GM18858 (cell line): ENCODE measurements at regions not wholly inside any gene's neighbourhood (a gene's known extent, or its start where the extent isn't known, plus 50 kb on each side); places are given as distances from the start of the nearest gene placed in this dataset.
"Not testable (repeated sequence)": the region's sequence is repeated elsewhere in the genome, so short reads cannot be mapped to it uniquely, and the experiment has no call there.

Source experiments
- ATAC-seq: cut with Tn5 transposase; IDR thresholded peaks from one replicate; pipeline ENCODE4 v1.9.1; 2021; ENCODE audit not compliant: unreplicated experiment

DNA sequence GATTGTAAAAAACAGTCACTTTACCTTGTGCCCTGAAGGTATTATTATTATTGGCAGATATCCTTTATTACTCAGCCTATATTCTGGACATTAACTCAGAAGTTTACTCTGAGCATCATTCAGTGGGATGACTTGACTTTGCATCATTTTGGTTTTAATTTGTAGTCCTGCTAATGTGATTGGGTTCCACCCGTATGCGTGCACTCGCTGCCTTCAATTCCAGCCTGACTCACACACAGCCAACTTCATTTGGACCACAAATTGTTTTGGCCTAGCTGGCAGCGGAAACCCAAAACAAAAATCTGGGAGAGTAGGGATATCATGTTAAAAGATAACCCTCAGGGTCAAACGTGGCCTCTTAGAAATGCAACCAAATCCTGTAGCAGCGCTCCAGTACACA, 704.4 kb upstream of the SLC35B3 start:
- no peak for ATAC-seq

DNA sequence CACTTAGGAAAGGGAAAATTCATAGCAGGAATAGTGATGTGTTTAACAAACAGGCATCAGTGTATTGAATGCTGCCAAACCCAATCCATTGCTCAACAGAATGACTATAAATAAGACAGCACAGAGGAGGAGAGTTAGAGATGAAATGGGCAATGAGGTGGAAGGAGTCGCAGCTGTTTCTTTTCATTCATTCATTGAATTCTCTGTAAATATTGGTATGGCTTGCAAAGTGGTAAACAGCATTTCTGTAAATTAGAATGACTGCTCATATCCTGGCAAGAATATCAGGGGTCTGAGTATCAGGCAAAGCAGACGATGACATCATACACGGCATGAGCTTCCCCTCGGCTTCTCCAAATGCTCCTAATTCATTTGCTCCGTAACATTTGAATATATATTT, 703.6 kb upstream of the SLC35B3 start:
- no peak for ATAC-seq

DNA sequence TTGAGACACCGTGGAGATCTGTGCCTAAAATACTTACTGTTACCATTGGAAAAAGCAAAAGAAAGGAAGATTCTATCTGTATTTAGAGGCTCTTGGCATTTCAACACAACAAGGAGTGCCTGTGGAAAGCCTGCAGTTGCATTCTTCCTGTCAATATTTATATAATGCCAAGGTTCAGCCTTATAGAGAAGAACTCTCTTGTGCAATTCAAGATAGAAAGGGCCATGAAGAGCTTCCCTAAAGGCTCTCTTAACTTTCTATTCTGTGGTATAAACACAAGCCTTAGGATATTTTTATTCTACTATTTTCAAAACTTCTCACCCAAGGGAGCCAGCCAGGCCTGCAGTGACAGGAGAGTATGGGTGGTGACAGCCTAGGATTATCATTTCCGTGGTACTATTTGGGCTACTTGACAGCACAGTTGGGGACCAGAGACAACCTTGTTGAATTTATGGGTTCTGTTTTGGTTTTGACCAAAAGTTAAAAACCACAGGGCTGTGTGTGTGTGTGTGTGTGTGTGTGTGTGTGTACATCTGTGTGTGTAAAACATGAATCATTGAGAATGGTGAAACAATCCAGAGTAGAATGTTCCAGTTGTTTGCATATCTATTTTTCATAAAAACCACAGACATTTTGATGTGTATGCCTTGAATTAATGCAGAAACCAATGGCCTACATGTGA, 700.9 kb upstream of the SLC35B3 start:
- ATAC-seq: no peak

DNA sequence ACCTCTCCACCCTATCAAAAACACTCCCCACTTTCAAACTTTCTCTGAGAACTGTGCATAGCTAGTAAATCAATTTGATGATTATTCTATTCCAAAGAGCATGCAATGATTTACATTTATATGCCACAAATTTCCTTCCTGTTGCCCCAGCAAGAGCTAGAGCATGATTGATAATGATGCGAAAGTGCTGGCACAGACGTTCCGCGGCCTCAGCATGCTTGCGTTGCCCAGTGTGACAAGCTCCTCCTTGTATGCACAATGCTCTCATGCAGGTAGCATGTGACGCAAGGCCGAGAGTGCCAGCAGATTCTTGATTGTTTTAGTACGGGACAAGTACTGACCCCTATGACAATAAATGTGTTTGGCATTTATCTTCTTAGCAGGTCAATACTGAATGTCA, 696.3 kb upstream of the SLC35B3 start:
- no peak for ATAC-seq

DNA sequence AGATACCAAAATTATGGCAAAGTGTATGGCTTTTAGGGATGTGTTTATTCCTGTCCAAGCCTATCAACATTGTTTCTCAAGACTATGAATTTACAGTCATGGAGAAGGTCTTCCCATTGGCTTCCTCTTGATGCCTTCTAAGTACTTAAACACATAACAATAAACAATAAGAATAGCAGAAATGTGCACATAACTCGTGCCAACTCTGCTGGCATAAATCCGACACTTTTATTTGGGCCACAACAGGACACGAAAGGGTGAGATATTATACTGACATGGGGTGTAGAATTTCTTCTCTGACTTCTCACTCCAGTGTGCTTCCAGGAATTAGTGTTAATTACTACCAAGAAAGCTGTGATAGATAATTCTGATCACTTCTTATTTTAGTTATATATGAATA, 695.9 kb upstream of the SLC35B3 start:
- ATAC-seq: no peak

DNA sequence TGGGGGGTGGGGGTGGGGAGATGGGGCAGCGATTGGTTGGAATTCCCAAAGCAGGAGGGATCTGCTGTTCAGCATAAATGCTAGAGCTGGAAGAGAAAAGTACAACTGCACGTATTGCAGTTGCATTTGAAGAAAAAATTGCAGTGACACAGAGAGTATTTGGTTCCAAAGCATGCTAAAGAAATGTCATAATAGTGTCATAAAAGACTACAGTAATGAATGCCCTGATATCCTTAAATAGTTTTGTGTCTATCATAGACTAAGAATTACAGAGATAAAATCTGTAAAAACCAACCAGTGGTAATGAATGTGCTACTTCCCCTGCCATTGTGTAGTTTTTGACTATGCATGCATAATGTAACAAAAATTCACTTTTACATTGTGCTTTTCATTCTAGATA, 693.6 kb upstream of the SLC35B3 start:
- no peak for ATAC-seq

DNA sequence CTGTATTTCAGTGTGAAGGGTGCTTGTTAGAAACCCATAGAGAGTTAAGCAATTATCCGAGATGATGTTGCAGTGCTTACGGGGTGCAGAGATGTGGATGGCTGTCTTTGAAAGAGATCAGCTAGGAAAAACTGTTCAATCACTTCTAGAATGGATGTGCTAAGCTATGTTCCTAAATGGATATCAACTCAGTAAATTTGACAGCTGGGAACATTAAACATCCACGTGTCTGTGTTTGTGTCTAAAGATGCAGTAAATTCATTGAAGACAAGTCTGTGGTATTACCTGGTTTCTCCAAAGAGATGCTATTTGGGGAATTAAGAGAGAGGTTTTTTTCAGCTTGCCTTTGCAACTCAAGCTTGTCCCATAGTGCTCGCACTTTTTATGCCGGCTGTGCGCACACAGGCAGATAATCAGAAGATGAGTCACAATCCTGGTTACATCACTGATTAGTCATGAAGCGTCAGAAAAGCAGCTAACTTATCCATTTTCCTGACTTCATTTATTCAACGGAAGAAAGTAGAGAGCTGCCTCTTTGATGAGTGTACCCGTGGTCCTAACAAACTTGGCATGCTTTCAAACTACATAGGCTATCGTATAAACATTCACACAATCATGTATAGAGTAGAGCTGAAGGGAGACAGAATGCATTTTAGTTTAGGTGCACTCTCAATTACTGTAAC, 691.7 kb upstream of the SLC35B3 start:
- no peak for ATAC-seq

DNA sequence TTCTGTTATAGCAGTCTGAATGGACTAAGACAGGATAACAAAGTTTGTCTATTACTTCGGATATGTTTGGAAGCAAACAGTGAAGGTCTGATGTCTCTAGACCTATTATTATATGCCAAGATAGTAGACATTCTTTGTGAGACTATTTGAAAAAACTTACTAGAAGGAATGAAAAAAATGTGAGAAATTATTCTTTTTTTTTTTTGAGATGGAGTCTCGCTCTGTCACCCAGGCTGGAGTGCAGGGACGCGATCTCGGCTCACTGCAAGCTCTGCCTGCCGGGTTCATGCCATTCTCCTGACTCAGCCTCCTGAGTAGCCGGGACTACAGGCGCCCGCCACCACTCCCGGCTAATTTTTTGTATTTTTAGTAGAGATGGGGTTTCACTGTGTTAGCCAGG, 690.7 kb upstream of the SLC35B3 start:
- not testable (repeated sequence) for ATAC-seq

DNA sequence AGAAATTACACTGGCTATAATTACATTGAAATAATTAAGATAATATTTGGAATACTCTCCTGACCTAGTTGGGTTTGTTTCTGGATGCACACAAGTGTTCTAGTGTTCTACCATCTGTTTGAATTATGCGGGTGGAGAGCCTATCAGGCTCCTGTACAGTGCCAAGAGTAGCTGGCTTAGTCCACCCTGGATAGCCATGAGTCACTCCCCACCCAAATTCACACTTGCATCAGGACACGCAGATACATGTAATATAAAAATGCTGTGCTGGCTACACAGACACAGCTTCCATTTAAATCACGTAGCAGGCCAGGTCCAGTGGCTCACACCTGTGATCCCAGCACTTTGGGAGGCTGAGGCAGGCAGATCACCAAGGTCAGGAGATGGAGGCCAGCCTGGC, 686.2 kb upstream of the SLC35B3 start:
- ATAC-seq: no peak

DNA sequence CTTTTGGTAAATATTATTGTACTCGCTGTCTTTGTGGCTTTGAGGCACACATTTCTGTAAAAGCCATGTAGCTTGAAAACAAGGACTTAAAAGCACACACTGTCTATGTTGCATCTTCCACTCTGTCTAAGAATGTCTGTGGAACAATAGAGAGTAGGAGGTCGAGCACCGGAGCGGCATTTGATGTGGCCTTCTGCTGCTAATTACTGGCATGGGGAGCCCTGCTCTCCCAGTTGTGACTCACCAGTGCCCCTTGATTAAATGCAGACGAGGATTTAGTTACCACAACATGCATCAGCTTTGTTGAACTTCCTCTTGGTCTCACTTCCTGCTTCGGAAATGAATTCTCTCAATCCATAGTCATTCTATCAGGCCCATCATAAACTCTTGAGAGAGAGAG, 680.7 kb upstream of the SLC35B3 start:
- no peak for ATAC-seq

DNA sequence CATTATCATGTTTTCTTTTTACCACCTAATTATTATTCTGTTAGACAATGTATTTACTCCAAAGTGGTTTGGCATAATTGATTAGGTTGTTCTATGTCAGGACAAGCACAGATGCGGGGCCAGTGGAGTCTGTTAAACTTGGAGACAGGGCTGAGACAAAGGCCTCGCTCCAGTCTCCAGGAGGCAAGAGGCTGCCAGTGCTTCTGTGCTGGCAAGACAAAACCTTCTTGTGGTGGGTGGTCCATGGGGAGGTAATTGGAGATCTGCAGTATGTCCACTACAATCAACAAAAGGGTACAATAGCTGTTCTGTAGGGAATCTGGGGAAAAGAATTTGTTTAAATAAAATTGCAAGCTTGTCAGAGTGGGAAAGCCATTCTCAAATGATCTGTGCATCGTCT, 677.2 kb upstream of the SLC35B3 start:
- no peak for ATAC-seq

DNA sequence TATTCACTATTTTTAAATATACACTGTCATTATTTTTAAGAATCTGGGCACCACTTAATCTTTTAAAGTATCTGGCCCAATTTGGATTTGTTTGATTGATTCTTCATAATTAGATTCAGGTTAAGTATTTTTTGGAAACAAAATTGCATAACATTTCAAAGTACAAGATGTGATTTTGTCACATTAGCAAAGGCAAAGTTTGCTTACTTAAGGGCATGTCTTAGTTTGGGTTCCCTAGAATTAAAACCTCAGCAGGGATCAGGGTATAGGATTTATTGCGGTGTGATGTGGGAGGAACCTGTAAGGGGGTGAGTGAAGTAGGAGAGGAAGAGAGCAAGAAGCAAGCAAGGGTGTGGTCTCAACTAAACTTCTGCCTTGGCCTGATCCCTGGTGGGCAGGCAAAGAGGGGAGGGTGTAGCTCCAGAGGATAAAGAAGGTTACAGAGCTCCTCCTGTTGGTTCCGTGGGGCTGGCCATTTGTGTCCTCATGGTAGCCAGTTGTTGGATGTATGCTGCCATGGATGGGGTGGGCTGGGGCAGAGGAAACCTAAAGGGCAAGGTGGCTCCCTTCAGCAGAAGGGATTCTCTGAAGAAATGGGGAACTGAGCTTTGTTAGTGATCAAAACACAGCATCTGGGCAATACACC, 668.7 kb upstream of the SLC35B3 start:
- ATAC-seq: no peak

DNA sequence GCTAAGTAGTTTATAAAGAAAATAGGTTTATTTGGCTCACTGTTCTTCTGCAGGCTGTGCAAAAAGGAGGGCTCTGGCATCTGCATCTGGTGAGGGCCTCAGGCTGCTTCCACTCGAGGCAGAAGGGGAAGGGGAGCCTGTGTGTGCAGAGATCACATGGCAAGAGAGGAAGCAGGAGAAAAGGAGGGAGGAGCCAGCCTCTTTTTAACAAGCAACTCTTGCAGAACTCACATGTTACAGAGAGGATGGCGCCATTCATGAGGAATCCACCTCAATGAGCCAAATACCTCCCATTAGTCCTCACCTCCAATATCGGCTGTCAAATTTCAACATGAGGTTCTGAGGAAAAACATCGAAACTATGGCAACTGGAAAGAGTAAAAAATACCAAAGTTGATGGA, 666.6 kb upstream of the SLC35B3 start:
- no peak for ATAC-seq

DNA sequence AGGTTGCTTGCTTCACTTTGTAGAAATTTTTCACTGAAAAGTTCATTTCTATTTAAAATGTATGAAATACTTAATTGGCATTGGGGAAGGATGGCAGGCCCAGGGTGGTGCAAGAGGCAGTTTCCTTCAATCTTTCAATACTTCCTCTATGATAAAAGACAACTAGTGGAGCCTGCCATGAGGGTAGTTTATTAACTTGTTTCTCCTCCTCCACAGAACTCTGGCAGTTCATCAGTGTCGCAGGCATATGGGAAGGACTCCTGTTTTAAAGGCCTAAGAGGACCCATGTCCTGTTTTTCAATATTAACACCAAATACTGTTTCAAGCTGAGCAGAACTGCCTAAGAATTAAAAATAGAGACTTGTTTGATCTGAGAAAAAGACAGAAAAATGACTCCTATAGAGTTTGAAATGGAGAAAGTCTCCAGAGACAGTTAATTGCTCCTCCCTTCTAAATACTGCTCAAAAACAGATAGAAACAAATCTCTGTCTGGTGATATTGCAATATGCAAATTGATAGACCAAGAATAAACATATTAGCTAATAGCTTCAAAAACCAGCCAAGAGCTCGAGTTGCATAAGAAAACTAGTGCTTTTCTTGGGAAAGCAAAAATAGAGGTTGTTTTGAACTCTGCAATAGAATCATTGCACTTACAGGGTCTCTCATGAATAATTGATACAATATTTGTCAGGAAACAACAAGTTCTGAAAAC, 665.7 kb upstream of the SLC35B3 start:
- ATAC-seq: no peak

DNA sequence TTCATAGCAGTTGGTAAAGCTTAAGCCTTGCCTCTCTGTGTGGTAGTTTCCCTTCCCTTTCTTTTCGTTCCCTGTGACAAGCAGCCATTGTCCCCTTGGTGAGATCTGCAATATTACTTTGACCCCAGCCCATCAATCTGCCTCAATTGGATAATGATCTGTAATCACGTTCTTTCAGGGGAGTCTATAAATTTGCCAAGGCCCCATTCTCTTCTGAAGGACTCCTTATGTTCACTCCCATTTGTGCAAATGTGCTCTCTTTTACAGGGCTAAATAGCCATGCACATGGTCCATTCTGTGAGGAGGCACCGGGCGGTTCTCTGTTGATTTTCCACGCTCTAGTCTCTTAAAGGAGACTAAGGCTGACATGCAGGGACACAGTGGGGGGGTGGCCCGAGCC, 660.4 kb upstream of the SLC35B3 start:
- no peak for ATAC-seq

DNA sequence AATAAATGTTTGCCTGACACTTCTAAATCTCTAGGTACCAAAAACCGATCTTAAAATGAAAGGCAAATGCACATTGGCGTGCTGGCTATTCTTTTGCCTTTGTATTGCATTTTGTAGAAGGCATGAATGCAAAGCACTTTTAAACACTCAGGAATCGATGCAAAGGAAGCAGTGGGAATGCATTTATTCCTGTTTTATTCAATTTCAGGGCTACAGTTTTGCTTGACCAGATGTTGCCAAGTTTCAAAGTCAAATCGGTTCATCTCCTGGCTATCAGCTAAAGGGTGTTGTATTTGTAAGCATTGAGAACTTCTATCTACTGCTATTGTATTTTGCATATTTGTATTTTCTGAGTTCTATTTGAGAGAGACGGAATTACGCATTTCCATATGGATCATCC, 659.8 kb upstream of the SLC35B3 start:
- ATAC-seq: no peak

DNA sequence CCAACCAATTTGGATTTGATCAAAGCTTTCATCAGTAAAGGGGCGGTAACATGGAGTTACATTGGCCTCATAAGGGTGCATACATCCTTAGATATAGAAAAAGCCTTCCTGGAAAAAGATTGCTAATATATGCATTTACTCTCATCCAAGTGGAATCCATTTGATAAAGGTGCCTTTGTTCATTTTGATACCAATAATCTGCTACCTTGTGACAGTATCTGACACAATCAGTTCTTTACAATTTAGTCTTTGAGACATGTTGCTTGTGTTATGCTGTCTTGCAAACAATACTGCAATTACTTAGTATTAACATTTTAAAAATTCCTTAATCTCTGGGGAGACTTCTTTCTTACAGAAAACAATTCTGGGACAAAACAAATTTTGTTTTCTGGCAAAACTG, 654.4 kb upstream of the SLC35B3 start:
- ATAC-seq: no peak

DNA sequence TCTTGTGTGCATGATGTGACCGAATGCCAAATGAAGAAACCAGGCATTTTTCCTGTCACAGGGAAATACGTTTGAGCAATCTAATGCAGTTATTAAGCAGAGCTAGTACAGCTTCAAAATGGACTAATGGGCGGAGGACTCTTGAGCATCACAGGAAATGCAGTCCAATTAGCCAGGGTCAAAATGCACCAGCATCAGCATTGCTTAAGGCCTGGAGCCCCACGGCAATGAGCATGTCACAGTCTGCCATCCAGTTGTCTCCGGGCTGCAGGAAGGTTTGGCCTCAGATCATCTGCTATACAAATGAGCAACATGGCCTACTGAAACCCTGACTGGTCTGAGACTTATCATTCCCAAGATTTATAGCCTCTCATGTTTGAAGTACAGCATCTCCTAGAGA, 652.1 kb upstream of the SLC35B3 start:
- no peak for ATAC-seq

DNA sequence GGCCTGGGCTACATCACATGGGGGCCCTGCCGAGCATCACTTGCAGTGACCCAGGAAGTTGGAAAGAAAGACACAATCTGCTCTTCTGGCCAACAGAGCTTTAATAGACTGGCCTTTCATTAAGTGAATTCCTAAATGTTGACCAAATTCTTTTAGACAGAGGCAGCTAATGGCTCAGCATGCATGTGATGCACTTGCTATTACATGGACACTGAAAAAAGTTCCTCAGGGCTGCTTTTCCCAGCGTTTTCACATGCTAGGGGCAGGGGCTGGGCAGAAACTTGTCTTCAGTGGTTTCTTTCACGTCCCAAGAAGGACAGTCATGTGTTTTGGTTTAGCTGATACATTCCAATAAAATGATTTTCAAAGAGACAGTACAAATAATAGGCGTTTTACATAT, 651.0 kb upstream of the SLC35B3 start:
- no peak for ATAC-seq

DNA sequence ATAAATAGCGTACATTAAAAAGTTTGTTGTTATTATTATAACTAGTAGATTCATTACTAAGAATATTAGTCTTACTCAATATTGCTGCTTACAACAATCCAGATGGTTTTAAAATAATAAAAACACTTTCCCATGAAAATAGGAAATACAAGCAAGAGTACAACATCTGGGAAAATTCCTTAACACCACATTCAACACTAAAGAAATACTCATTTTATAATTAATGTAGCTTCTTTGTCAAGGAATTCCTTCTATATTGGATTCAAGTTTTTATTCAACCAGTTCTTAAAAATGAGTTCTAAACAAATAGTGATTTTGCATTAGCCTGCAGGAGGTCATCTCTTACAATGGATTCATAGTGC, 650.3 kb upstream of the SLC35B3 start:
- no peak for ATAC-seq

DNA sequence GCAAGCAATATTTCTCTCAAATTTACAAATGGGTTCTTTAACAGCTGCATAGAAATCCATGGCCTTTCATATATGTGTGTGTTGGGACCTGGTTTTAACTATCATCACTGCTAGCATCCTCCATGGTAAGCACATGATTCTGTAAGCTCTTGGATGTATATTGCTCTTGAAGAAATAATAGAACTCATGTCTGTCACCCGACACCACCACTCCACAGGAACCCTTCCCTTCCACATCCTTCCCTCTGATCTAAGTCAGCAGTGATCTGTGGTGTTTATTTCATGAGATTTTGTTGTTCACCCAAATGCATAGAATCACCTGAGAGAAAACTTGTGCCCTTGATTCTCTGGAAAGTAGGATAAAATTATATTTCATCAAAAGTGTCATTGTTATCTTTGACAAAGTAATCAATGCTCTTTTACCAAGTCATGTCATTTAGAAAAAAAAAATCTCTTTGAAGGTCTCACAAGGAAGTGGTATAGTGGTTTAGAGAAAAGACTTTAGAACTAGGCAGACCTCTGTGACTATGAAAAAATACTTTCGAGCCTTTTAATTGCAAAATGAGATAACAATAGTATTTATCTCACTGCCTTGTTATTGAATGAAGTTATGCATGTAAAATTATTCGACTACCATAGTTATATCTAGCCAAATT, 649.8 kb upstream of the SLC35B3 start:
- no peak for ATAC-seq
